Mammary epithelial cell (primary cell): ENCODE measurements at regions not wholly inside any gene's neighbourhood (a gene's known extent, or its start where the extent isn't known, plus 50 kb on each side); places are given as distances from the start of the nearest gene placed in this dataset.

Experiments
- EZH2 ChIP-seq: IDR thresholded peaks from 2 replicates; pipeline ENCODE4 v1.6.1; 2012; ENCODE audit warnings: low read length, inconsistent platforms, borderline replicate concordance
- TF ChIP-seq, protein P1 (sequence below), 2 donors: IDR thresholded peaks in 1 of 2; conservative IDR thresholded peaks in 1 of 2; 2 replicates each; pipeline ENCODE4 v1.5.1; 2011 to 2012; ENCODE audit warnings: inconsistent platforms in 2 of 2, low read length in 2 of 2, mild to moderate bottlenecking in 2 of 2, control low read depth in 1 of 2, low read depth in 1 of 2; ENCODE audit not compliant: insufficient read depth in 1 of 2; ENCODE audit errors: extremely low read depth in 1 of 2

DNA sequence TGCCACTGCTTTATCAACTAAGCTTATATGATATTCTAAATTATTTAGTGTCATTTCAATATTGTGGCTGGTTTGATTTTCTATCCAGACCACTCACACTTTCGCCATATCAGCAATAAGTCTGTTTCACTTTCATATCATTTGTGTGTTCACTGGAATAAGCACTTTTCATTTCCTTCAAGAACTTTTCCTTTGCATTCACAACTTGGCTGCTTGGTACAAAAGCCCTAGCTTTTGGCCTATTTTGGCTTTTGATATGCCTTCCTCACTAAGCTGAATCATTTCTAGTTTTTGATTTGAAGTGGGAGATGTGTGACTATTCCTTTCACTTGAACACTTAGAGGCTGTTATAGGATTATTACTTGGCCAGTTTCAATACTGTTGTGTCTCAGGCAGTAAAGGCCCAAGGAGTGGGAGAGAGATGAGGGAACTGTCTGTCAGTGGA is 120.9 kb upstream of the NAMPT start:
- TF ChIP-seq, protein P1, sequence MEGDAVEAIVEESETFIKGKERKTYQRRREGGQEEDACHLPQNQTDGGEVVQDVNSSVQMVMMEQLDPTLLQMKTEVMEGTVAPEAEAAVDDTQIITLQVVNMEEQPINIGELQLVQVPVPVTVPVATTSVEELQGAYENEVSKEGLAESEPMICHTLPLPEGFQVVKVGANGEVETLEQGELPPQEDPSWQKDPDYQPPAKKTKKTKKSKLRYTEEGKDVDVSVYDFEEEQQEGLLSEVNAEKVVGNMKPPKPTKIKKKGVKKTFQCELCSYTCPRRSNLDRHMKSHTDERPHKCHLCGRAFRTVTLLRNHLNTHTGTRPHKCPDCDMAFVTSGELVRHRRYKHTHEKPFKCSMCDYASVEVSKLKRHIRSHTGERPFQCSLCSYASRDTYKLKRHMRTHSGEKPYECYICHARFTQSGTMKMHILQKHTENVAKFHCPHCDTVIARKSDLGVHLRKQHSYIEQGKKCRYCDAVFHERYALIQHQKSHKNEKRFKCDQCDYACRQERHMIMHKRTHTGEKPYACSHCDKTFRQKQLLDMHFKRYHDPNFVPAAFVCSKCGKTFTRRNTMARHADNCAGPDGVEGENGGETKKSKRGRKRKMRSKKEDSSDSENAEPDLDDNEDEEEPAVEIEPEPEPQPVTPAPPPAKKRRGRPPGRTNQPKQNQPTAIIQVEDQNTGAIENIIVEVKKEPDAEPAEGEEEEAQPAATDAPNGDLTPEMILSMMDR (conservative IDR thresholded peaks at IDR 0.05 in 1 of 2, IDR thresholded peaks at IDR 0.05 in 1 of 2; ENCODE audit: extremely low read depth in 1 of 2, insufficient read depth in 1 of 2, low read depth in 1 of 2, low read length in 2 of 2), result no peak
- TF ChIP-seq EZH2, result no peak
